Keratinocyte (primary cell): ENCODE measurements at regions not wholly inside any gene's neighbourhood (a gene's known extent, or its start where the extent isn't known, plus 50 kb on each side); places are given as distances from the start of the nearest gene placed in this dataset.

Experiments
- EZH2 ChIP-seq: IDR thresholded peaks from one replicate; pipeline ENCODE4 v1.6.1; 2012; ENCODE audit warnings: inconsistent platforms, mild to moderate bottlenecking, low read length, moderate library complexity
- TF ChIP-seq, protein P1 (sequence below), 3 experiments: IDR thresholded peaks in 1 of 3; conservative IDR thresholded peaks in 1 of 3; optimal IDR thresholded peaks in 1 of 3; 2 replicates in 2 of 3; 3 replicates in 1 of 3; pipeline versions ENCODE3 to v1.5.1; 2011; ENCODE audit warnings: low read length in 3 of 3, mild to moderate bottlenecking in 3 of 3, moderate library complexity in 2 of 3, control low read depth in 1 of 3, inconsistent platforms in 1 of 3; ENCODE audit not compliant: insufficient read depth in 2 of 3; ENCODE audit errors: extremely low read depth in 1 of 3

DNA sequence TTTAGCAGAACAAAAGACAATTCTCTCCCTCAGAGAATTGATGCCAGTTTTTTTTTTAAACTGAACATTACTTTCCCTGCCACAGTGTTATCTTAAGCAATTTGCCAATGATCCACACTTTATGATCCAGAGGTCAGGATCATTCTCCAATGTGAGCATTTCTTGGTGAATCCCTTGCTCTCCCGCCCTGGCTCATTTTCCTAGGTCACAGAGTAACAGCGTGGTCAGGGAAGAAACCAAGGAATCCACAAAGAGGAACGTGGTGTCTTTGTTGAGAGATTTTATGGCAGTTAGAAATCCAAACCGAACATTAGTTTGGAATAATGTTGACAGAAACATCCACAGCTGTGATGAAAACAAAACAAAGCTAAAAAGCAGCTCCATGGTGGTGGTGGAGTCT lies 250.3 kb downstream of the TTC32 start:
- TF ChIP-seq, protein P1, sequence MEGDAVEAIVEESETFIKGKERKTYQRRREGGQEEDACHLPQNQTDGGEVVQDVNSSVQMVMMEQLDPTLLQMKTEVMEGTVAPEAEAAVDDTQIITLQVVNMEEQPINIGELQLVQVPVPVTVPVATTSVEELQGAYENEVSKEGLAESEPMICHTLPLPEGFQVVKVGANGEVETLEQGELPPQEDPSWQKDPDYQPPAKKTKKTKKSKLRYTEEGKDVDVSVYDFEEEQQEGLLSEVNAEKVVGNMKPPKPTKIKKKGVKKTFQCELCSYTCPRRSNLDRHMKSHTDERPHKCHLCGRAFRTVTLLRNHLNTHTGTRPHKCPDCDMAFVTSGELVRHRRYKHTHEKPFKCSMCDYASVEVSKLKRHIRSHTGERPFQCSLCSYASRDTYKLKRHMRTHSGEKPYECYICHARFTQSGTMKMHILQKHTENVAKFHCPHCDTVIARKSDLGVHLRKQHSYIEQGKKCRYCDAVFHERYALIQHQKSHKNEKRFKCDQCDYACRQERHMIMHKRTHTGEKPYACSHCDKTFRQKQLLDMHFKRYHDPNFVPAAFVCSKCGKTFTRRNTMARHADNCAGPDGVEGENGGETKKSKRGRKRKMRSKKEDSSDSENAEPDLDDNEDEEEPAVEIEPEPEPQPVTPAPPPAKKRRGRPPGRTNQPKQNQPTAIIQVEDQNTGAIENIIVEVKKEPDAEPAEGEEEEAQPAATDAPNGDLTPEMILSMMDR (optimal IDR thresholded peaks at IDR 0.05 in 1 of 3, IDR thresholded peaks at IDR 0.05 in 1 of 3, conservative IDR thresholded peaks at IDR 0.05 in 1 of 3; ENCODE audit: extremely low read depth in 1 of 3, insufficient read depth in 2 of 3, low read length in 3 of 3), result no peak
- TF ChIP-seq EZH2, result no peak
